ENCODE measurements at regions not wholly inside any gene's neighbourhood (a gene's known extent, or its start where the extent isn't known, plus 50 kb on each side); places are given as distances from the start of the nearest gene placed in this dataset.

- no peak for TF ChIP-seq CTCF (IDR thresholded peaks at IDR 0.05; ENCODE audit: borderline replicate concordance, insufficient read depth, low read depth, low read length)
- no peak overlapping the region for H3K4me3 ChIP-seq (ENCODE audit: low read depth, low read length)
Observed at GRCh38 chr12:126557659-126558058, 1492.4 kb downstream of the AACS start.

DNA sequence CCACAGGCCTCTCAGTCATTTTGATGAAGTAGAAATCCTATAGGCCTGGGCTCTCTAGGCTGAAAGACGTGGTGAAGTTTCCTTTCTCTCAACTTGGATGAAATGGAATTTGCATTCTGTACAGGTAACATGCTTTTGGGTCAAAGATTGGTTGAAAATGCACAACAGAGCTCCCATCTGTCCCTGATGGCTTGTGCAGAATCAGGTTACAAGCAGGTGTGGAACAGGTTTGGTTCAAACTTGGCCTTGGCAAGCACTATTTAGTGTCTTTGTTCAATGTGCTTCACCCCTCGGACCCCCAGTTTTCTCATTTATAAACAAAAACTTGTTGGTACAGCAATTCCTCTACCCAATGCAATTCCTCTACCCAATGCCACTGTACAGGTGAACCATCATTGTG is 1493.0 kb downstream of the AACS start:
- no peak overlapping the region for H3K4me3 ChIP-seq (ENCODE audit: low read depth, low read length)
- no peak for TF ChIP-seq CTCF (IDR thresholded peaks at IDR 0.05; ENCODE audit: borderline replicate concordance, insufficient read depth, low read depth, low read length)

- TF ChIP-seq CTCF (IDR thresholded peaks at IDR 0.05; ENCODE audit: borderline replicate concordance, insufficient read depth, low read depth, low read length): no peak
Observed at GRCh38 chr12:126558810-126559209, 1493.6 kb downstream of the AACS start.

DNA sequence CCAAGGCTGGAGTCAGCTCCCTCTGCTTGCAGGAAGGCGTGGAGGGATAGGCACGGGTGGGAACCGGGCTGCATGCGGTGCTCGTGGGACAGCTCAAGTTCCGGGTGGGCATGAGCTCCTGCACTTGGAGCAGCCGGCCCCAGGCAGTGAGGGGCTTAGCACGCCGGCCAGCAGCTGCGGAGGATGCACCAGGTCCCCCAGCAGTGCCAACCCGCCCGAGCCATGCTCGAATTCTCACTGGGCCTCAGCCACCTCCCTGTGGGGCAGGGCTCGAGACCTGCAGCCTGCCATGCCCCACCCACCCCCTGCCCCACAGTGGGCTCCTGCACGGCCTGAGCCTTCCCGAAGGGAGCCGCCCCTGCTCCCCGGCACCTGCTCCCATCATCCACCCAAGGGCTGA is 1501.8 kb downstream of the AACS start:
- TF ChIP-seq CTCF (IDR thresholded peaks at IDR 0.05; ENCODE audit: borderline replicate concordance, insufficient read depth, low read depth, low read length): no peak

More at GRCh38 chr12:126558810-126559209, 1493.6 kb downstream of the AACS start:
- no peak overlapping the region for H3K4me3 ChIP-seq (ENCODE audit: low read depth, low read length)

DNA sequence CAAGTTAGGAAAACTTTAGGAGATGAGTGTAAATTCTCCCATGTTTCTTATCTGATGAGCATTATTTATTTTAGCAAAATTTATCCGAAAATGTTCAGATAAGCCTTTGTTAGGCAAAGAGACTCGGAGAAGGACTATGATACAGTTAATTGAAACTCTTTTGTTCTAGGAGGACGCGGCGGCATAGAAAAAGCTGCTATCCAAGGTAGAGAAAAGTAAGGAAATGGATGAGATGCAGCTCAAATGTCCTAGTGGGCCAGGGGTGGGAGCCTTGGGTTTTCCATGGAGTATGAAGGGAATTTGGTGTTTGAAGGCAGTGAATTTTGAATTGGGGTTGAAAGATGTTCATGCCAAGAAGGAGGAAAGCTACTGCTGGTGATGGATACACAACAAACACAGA is 1504.5 kb downstream of the AACS start:
- H3K4me3 ChIP-seq (ENCODE audit: low read depth, low read length): no peak overlapping the region
- TF ChIP-seq CTCF (IDR thresholded peaks at IDR 0.05; ENCODE audit: borderline replicate concordance, insufficient read depth, low read depth, low read length): no peak

More for the DNA sequence above, 1501.8 kb downstream of the AACS start:
- H3K4me3 ChIP-seq (ENCODE audit: low read depth, low read length): no peak overlapping the region

GRCh38 chr12:126570566-126570965 is 1505.3 kb downstream of the AACS start:
- TF ChIP-seq CTCF (IDR thresholded peaks at IDR 0.05; ENCODE audit: borderline replicate concordance, insufficient read depth, low read depth, low read length): no peak
- no peak overlapping the region for H3K4me3 ChIP-seq (ENCODE audit: low read depth, low read length)

GRCh38 chr12:126572170-126572569 is 1506.9 kb downstream of the AACS start:
- no peak for TF ChIP-seq CTCF (IDR thresholded peaks at IDR 0.05; ENCODE audit: borderline replicate concordance, insufficient read depth, low read depth, low read length)
- no peak overlapping the region for H3K4me3 ChIP-seq (ENCODE audit: low read depth, low read length)

All from GM12875 (cell line).